ELR (cell line): ENCODE measurements at regions not wholly inside any gene's neighbourhood (a gene's known extent, or its start where the extent isn't known, plus 50 kb on each side); places are given as distances from the start of the nearest gene placed in this dataset.
"Not testable (repeated sequence)": the region's sequence is repeated elsewhere in the genome, so short reads cannot be mapped to it uniquely, and the experiment has no call there.

Source experiments
- DNase-seq: peaks from one replicate; pipeline ENCODE4 v3.0.0-alpha.2; 2015; ENCODE audit warnings: low read depth

- DNase-seq = not testable (repeated sequence)
Observed at GRCh38 chr6:78665819-78666218, 201.5 kb upstream of the IRAK1BP1 start.

- DNase-seq = no peak
Observed at GRCh38 chr6:78666764-78667163, 200.6 kb upstream of the IRAK1BP1 start.

GRCh38 chr6:78670156-78670555, 197.2 kb upstream of the IRAK1BP1 start:
- DNase-seq = no peak

DNA sequence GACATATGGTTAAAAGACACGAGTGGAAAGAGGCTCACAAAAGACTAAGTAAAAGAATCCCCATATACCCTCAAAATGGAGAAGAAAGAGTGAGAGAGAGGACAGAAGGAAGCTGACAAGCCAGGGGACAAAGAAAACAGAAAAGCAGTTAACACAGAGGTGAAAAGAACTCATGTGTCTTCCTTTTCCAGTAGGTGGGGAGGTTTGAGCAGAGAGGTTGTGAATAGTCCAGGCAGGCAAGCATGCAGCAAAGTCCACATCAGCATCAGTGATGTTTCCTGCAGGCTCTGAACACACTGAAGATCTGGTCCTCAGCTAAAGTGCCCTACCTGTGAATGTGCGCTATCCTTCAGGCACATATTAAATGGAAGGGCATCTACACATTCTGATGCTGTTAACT, 196.5 kb upstream of the IRAK1BP1 start:
- DNase-seq = no peak

DNA sequence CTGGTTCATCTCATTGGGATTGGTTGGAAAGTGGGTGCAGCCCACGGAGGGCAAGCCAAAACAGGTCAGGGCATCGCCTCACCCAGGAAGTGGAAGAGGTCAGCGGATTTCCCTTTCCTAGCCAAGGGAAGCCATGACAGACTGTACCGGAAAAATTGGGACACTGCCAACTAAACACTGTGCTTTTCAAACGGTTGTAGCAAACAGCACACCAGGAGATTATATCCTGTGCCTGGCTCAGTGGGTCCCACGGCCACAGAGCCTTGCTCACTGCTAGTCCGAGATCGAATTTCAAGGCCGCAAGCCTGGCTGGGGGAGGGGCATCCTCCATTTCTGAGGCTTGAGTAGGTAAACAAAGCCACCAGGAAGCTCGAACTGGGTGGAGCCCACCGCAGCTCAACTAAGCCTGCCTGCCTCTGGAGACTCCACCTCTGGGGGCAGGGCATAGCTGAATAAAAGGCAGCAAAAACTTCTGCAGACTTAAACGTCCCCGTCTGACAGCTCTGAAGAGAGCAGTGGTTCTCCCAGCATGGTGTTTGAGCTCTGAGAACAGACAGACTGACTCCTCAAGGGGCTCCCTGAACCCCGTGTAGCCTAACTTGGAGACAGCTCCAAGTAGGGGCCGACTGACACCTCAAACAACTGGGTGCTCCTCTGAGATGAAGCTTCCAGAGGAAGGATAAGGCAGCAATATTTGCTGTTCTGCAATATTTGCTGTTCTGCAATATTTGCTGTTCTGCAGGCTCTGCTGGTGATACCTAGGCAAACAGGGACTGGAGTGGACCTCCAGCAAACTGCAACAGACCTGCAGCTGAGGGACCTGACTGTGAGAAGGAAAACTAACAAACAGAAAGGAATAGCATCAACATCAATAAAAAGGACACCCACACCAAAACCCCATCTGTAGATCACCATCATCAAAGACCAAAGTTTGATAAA, 191.0 kb upstream of the IRAK1BP1 start:
- DNase-seq = not testable (repeated sequence)

- DNase-seq = no peak
Observed at GRCh38 chr6:78688668-78689067, 178.7 kb upstream of the IRAK1BP1 start.

- no peak for DNase-seq
Observed at GRCh38 chr6:78693835-78694234, 173.5 kb upstream of the IRAK1BP1 start.

GRCh38 chr6:78694628-78695027, 172.7 kb upstream of the IRAK1BP1 start:
- not testable (repeated sequence) for DNase-seq

DNA sequence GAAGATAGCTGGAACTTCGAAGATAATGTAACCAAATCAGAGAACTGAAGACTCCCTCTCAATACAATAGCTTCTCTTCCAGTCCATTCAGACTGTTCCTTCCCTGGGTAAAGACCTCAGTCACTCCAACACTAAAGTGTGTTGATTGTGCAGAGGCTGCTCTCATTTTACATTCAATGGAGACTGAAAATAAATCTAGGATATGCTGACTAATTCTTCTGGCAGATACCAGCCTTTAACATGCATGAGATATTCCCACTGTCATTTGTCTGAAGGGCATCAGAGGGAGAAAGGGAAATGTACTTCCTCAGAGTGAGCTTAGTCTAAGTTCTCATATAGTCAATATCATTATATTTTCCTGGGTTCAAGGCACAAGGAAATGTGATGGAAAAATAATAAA, 166.4 kb upstream of the IRAK1BP1 start:
- no peak for DNase-seq

DNA sequence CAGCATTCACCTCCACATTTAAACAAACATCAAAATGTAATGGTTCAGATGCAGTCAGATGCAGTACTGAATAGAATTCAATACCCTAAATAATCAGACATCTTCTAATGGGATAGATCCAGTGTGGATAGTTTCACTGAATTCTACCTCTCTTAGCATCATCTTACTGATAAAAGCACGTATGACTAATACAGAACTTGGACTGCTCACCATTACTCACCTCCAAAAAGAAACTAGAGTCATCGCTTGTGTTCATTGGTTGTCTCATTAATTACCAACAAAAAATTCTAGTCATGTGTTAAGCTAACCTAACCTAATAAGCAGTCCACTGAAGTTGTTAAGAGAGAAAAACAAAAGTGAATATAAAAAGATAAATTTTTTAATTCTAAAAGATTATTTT, 165.9 kb upstream of the IRAK1BP1 start:
- DNase-seq = peak; percentile 72

DNA sequence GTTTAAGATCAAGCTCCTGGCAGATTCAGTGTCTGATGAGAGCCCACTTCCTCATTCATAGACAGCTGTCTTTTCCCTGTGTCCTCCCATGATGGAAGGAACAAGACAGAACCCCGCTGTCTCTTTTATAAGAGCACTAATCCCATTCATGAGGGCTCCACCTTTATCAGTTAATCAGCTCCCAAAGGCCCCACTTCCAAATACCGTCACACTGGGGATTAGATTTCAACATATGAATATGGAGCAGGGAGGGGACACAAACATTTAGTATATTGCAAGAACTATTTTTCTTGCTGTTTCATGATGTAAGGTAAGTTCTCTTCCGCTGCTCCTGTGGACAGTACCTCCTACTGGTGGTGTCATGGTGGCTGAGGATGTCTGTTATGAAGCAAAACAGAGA, 158.3 kb upstream of the IRAK1BP1 start:
- DNase-seq = no peak

DNA sequence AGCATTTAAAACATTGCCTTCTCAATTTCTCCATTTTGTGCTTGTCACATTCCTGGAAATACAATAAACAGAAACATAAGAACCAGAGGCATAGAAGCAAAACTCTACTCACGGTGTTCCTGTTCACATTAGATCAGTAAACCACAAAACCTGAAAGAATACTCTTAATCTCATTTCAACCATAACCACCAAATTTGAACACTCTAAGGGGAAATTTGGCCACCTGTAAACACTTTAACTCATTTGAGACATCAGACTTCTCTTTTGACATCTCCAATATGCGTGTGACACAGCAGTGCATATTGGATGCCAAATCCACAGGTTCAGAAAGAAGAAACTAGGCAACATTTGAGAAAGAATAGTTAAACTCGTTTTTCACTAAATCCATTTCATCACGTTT, 153.8 kb upstream of the IRAK1BP1 start:
- no peak for DNase-seq

GRCh38 chr6:78744144-78744543, 123.2 kb upstream of the IRAK1BP1 start:
- DNase-seq = no peak

DNA sequence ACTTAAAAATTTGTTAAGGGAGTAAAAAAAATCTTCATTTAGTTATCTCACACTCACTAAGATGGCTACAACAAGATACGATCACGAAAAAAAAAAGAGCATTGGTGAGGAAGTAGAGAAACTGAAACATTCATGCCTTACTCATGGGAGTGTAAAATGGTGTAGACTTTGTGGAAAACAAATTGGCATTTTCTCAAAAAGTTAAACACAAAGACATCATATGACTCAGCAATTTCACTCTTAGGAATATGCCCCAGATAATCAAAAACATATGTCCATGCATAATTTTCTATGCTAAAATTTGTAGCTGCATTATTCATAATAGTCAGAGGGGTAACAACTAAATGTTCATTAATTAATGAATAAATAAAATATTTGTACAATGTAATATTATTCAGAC, 120.9 kb upstream of the IRAK1BP1 start:
- DNase-seq = no peak

DNA sequence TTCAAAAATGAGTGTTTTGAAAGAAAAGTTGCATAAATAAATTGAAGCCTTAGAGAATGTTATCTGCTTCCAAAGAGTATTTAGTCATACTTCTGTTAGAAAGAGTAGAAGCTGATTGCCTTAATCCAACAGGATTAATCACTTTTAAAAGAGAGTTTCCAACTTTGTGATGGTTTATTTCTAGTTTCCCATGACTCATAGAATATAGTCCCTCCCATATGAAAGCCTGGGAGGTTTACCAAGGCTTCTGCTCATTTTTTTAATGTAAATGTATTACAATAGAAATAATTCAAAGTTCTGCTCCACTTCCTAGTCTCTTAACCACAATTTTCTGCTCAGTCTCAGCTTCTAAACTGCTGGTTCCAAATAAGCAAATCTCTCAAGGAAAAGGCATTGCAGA, 118.0 kb upstream of the IRAK1BP1 start:
- DNase-seq = peak; percentile 1

- not testable (repeated sequence) for DNase-seq
Observed at GRCh38 chr6:78758297-78758798, 109.0 kb upstream of the IRAK1BP1 start.

DNA sequence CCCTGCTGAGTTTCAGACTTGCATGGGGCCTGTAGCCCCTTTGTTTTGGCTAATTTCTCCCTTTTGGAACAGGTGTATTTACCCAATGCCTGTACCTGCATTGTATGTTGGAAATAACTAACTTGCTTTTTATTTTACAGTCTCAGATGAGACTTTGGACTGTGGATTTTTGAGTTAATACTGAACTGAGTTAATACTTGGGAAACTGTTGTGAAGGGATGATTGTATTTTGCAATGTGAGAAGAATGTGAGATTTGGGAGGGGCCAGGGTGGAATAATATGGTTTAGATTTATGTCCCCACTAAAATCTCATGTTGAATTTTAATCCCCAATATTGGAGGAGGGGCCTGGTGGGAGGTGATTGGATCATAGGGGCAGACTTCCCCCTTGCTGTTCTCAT, 99.1 kb upstream of the IRAK1BP1 start:
- DNase-seq = no peak

GRCh38 chr6:78770765-78771164, 96.6 kb upstream of the IRAK1BP1 start:
- peak; percentile 15 for DNase-seq

- DNase-seq = no peak
Observed at GRCh38 chr6:78771586-78771985, 95.8 kb upstream of the IRAK1BP1 start.

- DNase-seq = no peak
Observed at GRCh38 chr6:78781001-78781400, 86.3 kb upstream of the IRAK1BP1 start.

GRCh38 chr6:78783366-78783765, 84.0 kb upstream of the IRAK1BP1 start:
- DNase-seq = not testable (repeated sequence)

DNA sequence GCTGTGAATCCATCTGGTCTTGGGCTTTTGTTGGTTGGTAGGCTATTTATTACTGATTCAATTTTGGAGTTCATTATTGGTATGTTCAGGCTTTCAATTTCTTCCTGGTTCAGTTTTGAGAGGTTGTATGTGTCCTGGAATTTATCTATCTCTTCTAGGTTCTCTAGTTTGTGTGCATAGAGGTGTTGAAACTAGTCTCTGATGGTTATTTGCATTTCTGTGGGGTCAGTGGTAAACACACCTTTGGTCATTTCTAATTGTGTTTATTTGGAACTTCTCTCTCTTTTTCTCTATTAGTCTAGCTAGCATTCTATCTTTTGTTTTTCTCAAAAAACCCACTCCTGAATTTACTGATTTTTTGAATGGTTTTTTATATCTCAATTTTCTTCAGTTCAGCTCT, 70.1 kb upstream of the IRAK1BP1 start:
- DNase-seq = no peak

- no peak for DNase-seq
Observed at GRCh38 chr6:78799682-78800081, 67.7 kb upstream of the IRAK1BP1 start.

DNA sequence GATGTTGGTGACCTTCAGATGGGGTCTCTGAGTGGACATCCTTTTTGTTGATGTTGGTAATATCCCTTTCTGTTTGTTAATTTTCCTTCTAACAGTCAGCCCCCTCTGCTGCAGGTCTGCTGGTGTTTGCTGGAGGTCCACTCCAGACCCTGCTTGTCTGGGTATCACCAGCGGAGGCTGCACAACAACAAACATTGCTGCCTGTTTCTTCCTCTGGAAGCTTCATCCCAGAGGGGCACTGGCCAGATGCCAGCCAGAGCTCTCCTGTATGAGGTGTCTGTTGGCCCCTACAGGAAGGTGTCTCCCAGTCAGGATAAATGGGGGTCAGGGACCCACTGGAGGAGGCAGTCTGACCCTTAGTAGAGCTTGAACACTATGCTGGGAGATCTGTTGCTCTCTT, 60.6 kb upstream of the IRAK1BP1 start:
- not testable (repeated sequence) for DNase-seq
